ENCODE measurements at regions not wholly inside any gene's neighbourhood (a gene's known extent, or its start where the extent isn't known, plus 50 kb on each side); places are given as distances from the start of the nearest gene placed in this dataset.

DNA sequence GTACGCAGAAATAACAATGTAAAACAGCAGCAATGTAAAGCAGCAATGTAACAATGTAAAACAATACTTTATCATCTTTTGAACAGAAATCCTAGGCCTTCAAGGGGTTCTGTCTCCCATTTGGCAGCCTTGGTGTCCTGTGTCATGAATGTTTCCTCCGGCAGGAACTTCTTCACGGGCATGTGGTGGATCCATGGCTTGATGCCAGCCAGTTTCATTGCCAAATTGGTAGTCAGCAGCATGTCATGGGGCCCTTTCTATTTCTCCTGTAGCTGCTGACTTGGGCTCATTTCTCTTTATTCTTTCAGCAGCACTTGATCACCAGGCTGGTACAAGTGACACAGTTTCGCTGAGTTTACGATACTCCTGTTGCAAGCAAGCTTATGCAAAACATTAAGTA lies 275.3 kb downstream of the HTR1A start:
- H3K9ac ChIP-seq (ENCODE audit: extremely low read depth, insufficient read length, low read length): no peak overlapping the region
- Mint-ChIP-seq H3K27ac (no peak overlapping the region), H3K27me3 (ENCODE audit: low read depth) (no peaks in the 10 kb centered on the region), H3K36me3 (ENCODE audit: insufficient read depth in 1 of 3, low read depth in 3 of 3) (no peaks in the 10 kb centered on the region), H3K4me3 (no peak overlapping the region), H3K4me1 (peaks cover 24 to 27% of the 10 kb centered on the region in 2 experiments), H3K9me3 (no peaks in the 10 kb centered on the region; a peak in 1 of 5 replicates)
- H3K4me1 ChIP-seq (ENCODE audit: insufficient read depth, low read length): no peaks in the 10 kb centered on the region; the same call in 1 of the 2 replicates
- no peak overlapping the region for H2BK20ac ChIP-seq (ENCODE audit: low read depth, low read length, poor library complexity, severe bottlenecking)
- H3T11ph ChIP-seq (ENCODE audit: low read length): no peak overlapping the region
- no peaks in the 10 kb centered on the region for H3K27me3 ChIP-seq (ENCODE audit: insufficient read depth, low read length)
- no peaks in the 10 kb centered on the region for H3K23me2 ChIP-seq (ENCODE audit: insufficient read length, low read depth, low read length, poor library complexity, severe bottlenecking)
- H3K9me3 ChIP-seq (ENCODE audit: control insufficient read depth, low read depth, low read length): no peaks in the 10 kb centered on the region
- WGBS (ENCODE audit: extremely low coverage, insufficient read length, low lambda C conversion rate): no CpG with 5 or more reads among the region's 5 CpGs
- no peak overlapping the region for H2AK5ac ChIP-seq (ENCODE audit: insufficient read length, low read length)
- DNase-seq: no peak
- H4K8ac ChIP-seq (replicated peaks; ENCODE audit: insufficient read length, low read depth, low read length): no peak overlapping the region
- H4K20me1 ChIP-seq (ENCODE audit: control insufficient read depth, insufficient read depth, insufficient read length): no peaks in the 10 kb centered on the region
- H3K18ac ChIP-seq (ENCODE audit: insufficient read length, low read depth, low read length): no peak overlapping the region
- no peak overlapping the region for H3K14ac ChIP-seq (ENCODE audit: insufficient read depth, low read length)
- H2BK120ac ChIP-seq (ENCODE audit: low read depth, low read length, poor library complexity, severe bottlenecking): no peak overlapping the region
- H4K91ac ChIP-seq (ENCODE audit: insufficient read length, low read depth, low read length): no peak overlapping the region
- H2AFZ ChIP-seq (ENCODE audit: low read length): no peak overlapping the region
- no peak overlapping the region for H2BK5ac ChIP-seq (ENCODE audit: insufficient read length, low read length)
- no peak overlapping the region for H3K4ac ChIP-seq (ENCODE audit: low read depth, low read length)
- no peaks in the 10 kb centered on the region for H3K79me1 ChIP-seq (ENCODE audit: insufficient read depth, low read depth, low read length, poor library complexity, severe bottlenecking)
- H4K5ac ChIP-seq (ENCODE audit: insufficient read length, low read depth, low read length): no peak overlapping the region
- TF ChIP-seq, protein P1, sequence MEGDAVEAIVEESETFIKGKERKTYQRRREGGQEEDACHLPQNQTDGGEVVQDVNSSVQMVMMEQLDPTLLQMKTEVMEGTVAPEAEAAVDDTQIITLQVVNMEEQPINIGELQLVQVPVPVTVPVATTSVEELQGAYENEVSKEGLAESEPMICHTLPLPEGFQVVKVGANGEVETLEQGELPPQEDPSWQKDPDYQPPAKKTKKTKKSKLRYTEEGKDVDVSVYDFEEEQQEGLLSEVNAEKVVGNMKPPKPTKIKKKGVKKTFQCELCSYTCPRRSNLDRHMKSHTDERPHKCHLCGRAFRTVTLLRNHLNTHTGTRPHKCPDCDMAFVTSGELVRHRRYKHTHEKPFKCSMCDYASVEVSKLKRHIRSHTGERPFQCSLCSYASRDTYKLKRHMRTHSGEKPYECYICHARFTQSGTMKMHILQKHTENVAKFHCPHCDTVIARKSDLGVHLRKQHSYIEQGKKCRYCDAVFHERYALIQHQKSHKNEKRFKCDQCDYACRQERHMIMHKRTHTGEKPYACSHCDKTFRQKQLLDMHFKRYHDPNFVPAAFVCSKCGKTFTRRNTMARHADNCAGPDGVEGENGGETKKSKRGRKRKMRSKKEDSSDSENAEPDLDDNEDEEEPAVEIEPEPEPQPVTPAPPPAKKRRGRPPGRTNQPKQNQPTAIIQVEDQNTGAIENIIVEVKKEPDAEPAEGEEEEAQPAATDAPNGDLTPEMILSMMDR (conservative IDR thresholded peaks at IDR 0.05): no peak
- no peak overlapping the region for H3K23ac ChIP-seq (ENCODE audit: insufficient read length, low read depth, low read length)
- H3K56ac ChIP-seq (ENCODE audit: insufficient read length, low read depth, low read length): no peak overlapping the region
- no peak overlapping the region for H3K4me2 ChIP-seq (ENCODE audit: insufficient read depth, insufficient read length, low read length)
- no peak overlapping the region for H2BK12ac ChIP-seq (ENCODE audit: insufficient read length, low read depth, low read length)
- no peaks in the 10 kb centered on the region for H3K79me2 ChIP-seq (ENCODE audit: insufficient read depth, low read length)
- H3K27ac ChIP-seq (ENCODE audit: insufficient read length, low read depth, low read length): no peak overlapping the region
- no peak overlapping the region for H2BK15ac ChIP-seq (ENCODE audit: low read depth, low read length)

Measured in H9 (cell line).